ENCODE measurements at regions not wholly inside any gene's neighbourhood (a gene's known extent, or its start where the extent isn't known, plus 50 kb on each side); places are given as distances from the start of the nearest gene placed in this dataset.

DNA sequence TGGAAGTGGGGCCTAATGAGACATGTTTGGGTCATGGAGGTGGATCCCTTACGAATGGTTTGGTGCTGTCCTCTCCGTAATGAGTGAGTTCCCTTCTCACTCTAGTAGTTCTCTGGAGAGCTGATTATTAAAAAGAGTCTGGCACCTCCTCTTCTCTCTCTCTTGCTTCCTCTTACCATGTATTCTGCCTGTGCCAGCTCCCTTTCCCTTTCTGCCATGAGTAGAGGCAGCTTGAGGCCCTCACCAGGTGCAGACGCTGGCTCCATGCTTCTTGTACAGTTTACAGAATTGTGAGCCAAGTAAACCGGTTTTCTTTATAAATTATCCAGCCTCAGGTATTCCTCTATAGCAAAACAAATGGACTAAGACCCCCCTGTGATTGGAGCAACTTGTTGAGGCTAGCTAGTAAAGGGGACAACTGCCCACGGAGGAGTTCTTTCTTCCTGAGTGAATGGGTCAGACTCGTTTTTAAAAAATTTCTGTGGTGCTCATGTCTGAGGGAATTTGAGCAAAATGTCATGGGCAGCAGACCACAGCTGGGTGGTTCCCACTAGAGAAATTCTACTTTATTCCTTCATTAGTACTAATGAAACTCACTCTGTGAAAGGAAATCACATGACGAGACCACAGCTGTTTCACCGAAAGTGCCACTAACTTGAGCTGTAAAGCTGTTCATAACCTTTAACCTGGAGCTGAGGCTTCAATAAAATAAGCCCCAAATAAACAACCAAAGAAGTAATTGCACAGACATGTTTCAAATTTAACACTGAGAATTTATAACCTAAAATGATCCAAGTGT is 210.0 kb downstream of the NFKBIZ start:
- TF ChIP-seq KDM1A (IDR thresholded peaks at IDR 0.05; ENCODE audit: borderline replicate concordance) (no peak), TARDBP (IDR thresholded peaks at IDR 0.05; ENCODE audit: borderline replicate concordance) (no peak), SMC3 (IDR thresholded peaks at IDR 0.05; ENCODE audit: borderline replicate concordance, low read length) (no peak), POLR2A (IDR thresholded peaks at IDR 0.05; ENCODE audit: low read depth, low read length) (no peak)
- TF ChIP-seq, protein P1, sequence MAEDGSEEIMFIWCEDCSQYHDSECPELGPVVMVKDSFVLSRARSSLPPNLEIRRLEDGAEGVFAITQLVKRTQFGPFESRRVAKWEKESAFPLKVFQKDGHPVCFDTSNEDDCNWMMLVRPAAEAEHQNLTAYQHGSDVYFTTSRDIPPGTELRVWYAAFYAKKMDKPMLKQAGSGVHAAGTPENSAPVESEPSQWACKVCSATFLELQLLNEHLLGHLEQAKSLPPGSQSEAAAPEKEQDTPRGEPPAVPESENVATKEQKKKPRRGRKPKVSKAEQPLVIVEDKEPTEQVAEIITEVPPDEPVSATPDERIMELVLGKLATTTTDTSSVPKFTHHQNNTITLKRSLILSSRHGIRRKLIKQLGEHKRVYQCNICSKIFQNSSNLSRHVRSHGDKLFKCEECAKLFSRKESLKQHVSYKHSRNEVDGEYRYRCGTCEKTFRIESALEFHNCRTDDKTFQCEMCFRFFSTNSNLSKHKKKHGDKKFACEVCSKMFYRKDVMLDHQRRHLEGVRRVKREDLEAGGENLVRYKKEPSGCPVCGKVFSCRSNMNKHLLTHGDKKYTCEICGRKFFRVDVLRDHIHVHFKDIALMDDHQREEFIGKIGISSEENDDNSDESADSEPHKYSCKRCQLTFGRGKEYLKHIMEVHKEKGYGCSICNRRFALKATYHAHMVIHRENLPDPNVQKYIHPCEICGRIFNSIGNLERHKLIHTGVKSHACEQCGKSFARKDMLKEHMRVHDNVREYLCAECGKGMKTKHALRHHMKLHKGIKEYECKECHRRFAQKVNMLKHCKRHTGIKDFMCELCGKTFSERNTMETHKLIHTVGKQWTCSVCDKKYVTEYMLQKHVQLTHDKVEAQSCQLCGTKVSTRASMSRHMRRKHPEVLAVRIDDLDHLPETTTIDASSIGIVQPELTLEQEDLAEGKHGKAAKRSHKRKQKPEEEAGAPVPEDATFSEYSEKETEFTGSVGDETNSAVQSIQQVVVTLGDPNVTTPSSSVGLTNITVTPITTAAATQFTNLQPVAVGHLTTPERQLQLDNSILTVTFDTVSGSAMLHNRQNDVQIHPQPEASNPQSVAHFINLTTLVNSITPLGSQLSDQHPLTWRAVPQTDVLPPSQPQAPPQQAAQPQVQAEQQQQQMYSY (CRISPR knock-in tag; IDR thresholded peaks at IDR 0.05) = no peak
- TF ChIP-seq, protein P2, sequence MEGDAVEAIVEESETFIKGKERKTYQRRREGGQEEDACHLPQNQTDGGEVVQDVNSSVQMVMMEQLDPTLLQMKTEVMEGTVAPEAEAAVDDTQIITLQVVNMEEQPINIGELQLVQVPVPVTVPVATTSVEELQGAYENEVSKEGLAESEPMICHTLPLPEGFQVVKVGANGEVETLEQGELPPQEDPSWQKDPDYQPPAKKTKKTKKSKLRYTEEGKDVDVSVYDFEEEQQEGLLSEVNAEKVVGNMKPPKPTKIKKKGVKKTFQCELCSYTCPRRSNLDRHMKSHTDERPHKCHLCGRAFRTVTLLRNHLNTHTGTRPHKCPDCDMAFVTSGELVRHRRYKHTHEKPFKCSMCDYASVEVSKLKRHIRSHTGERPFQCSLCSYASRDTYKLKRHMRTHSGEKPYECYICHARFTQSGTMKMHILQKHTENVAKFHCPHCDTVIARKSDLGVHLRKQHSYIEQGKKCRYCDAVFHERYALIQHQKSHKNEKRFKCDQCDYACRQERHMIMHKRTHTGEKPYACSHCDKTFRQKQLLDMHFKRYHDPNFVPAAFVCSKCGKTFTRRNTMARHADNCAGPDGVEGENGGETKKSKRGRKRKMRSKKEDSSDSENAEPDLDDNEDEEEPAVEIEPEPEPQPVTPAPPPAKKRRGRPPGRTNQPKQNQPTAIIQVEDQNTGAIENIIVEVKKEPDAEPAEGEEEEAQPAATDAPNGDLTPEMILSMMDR (IDR thresholded peaks at IDR 0.05 in 2 of 3, conservative IDR thresholded peaks at IDR 0.05 in 1 of 3; ENCODE audit: control insufficient read depth in 2 of 3, extremely low read depth in 1 of 3, insufficient read depth in 1 of 3, low read depth in 3 of 3, low read length in 3 of 3) = no peak
- TF ChIP-seq, protein P3, sequence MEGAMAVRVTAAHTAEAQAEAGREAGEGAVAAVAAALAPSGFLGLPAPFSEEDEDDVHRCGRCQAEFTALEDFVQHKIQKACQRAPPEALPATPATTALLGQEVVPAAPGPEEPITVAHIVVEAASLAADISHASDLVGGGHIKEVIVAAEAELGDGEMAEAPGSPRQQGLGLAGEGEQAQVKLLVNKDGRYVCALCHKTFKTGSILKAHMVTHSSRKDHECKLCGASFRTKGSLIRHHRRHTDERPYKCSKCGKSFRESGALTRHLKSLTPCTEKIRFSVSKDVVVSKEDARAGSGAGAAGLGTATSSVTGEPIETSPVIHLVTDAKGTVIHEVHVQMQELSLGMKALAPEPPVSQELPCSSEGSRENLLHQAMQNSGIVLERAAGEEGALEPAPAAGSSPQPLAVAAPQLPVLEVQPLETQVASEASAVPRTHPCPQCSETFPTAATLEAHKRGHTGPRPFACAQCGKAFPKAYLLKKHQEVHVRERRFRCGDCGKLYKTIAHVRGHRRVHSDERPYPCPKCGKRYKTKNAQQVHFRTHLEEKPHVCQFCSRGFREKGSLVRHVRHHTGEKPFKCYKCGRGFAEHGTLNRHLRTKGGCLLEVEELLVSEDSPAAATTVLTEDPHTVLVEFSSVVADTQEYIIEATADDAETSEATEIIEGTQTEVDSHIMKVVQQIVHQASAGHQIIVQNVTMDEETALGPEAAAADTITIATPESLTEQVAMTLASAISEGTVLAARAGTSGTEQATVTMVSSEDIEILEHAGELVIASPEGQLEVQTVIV (IDR thresholded peaks at IDR 0.05; ENCODE audit: borderline replicate concordance, partially characterized antibody) = no peak
